ENCODE measurements at regions not wholly inside any gene's neighbourhood (a gene's known extent, or its start where the extent isn't known, plus 50 kb on each side); places are given as distances from the start of the nearest gene placed in this dataset.

DNA sequence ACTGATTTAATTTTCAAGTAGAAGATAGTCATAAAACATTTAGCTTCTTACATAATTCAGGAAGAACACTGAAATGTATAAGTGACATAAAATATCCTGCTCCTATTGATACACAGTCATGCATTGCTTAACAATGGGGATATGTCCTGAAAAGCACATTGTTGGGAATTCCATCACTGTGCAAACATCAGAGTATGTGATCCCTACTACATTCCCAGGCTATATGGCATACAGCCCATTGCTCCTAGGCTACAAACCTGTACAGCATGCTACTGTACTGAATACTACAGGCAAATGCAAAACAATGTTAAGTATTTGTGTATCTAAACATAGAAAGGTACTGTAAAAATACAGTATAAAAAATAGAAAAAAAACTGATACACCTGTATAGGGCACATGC, 723.9 kb upstream of the ARGLU1 start (continued):
- TF ChIP-seq, protein P1, sequence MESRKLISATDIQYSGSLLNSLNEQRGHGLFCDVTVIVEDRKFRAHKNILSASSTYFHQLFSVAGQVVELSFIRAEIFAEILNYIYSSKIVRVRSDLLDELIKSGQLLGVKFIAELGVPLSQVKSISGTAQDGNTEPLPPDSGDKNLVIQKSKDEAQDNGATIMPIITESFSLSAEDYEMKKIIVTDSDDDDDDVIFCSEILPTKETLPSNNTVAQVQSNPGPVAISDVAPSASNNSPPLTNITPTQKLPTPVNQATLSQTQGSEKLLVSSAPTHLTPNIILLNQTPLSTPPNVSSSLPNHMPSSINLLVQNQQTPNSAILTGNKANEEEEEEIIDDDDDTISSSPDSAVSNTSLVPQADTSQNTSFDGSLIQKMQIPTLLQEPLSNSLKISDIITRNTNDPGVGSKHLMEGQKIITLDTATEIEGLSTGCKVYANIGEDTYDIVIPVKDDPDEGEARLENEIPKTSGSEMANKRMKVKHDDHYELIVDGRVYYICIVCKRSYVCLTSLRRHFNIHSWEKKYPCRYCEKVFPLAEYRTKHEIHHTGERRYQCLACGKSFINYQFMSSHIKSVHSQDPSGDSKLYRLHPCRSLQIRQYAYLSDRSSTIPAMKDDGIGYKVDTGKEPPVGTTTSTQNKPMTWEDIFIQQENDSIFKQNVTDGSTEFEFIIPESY (IDR thresholded peaks at IDR 0.05; ENCODE audit: extremely low read depth, insufficient replicate concordance, low read length) = no peak
- no peak for TF ChIP-seq FOSL1 (IDR thresholded peaks at IDR 0.05; ENCODE audit: low read depth)
- TF ChIP-seq SIN3A (IDR thresholded peaks at IDR 0.05; ENCODE audit: low read depth) = no peak
- TF ChIP-seq SRF (IDR thresholded peaks at IDR 0.05; ENCODE audit: low read depth) = no peak

DNA sequence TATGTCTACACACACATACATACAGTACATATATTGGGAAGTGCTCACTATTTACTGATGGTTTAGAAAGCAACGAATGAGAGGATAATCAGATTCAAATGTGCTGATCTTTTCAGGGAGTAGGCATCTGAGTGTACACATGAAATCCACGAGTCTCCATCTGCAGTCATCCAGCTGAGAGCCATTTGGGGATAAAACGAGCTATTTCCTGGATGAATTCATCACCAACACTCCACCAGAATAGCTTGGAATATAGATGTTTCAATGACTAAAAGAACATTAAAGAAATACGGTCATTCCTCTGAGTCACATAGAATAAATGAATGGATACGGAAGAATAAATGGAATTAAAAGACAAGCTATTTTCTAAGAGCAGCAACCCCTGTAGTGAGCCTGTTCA, 721.6 kb upstream of the ARGLU1 start:
- RAD21 ChIA-PET (ENCODE audit: low non-redundant PET in 1 of 2, low total read pairs in 2 of 2, uncharacterized antibody in 2 of 2, unreplicated experiment in 2 of 2) = no interaction called here
- Histone ChIP-seq H3K4me2 (ENCODE audit: low read length) (no peak overlapping the region), H3K36me3 (ENCODE audit: control insufficient read depth in 1 of 2, insufficient read depth in 2 of 2, low read length in 2 of 2) (no peaks in the 10 kb centered on the region), H3K27ac (ENCODE audit: low read depth, low read length) (no peak overlapping the region), H3K9ac (ENCODE audit: low read length) (no peak overlapping the region), H3K9me2 (ENCODE audit: insufficient read depth) (no peaks in the 10 kb centered on the region), H3K79me2 (ENCODE audit: insufficient read depth, low read length) (no peaks in the 10 kb centered on the region), H3K27me3 (ENCODE audit: insufficient read depth, low read length) (no peaks in the 10 kb centered on the region), H4K20me1 (ENCODE audit: insufficient read depth) (no peaks in the 10 kb centered on the region), H3K9me3 (ENCODE audit: control insufficient read depth in 1 of 2, insufficient read depth in 1 of 2, low read depth in 1 of 2, low read length in 2 of 2) (peaks cover 3% of the 10 kb centered on the region in 2 experiments; a peak in 2 of 4 replicates), H3K4me1 (ENCODE audit: control insufficient read depth in 1 of 2, insufficient read depth in 2 of 2, low read length in 2 of 2) (no peaks in the 10 kb centered on the region), H3K4me3 (replicated peaks in 1 of 2; ENCODE audit: low read depth in 1 of 2, low read length in 2 of 2) (no peak overlapping the region), H2AFZ (ENCODE audit: low read depth, low read length, poor library complexity, severe bottlenecking) (no peak overlapping the region)
- BruUV-seq (replicated peaks) = no TSS peak
- ATAC-seq (no peak), DNase-seq (ENCODE audit: low read depth, low spot score) (no peak)
- intact Hi-C loops (cut with micrococcal nuclease) = no loop called here
- POLR2A ChIA-PET = no interaction called here
- CTCF ChIA-PET = no interaction called here
- TF ChIP-seq CEBPB (IDR thresholded peaks at IDR 0.05; ENCODE audit: low read depth) (no peak), EZH2 (IDR thresholded peaks at IDR 0.05) (no peak), ZNF274 (IDR thresholded peaks at IDR 0.05; ENCODE audit: low read depth, low read length) (no peak), FOSL1 (IDR thresholded peaks at IDR 0.05; ENCODE audit: low read depth) (no peak), YY1 (IDR thresholded peaks at IDR 0.05; ENCODE audit: extremely low read depth, insufficient replicate concordance, low read depth, low read length) (no peak), SP1 (IDR thresholded peaks at IDR 0.05; ENCODE audit: low read depth) (no peak), CBX3 (IDR thresholded peaks at IDR 0.05; ENCODE audit: low read depth) (no peak), POLR2A (IDR thresholded peaks at IDR 0.05; ENCODE audit: borderline replicate concordance, extremely low read depth, insufficient read depth, insufficient read length) (no peak), POLR2AphosphoS5 (IDR thresholded peaks at IDR 0.05; ENCODE audit: low read depth, low read length) (no peak)
- TF ChIP-seq, protein P1 (IDR thresholded peaks at IDR 0.05; ENCODE audit: extremely low read depth, insufficient replicate concordance, low read length) = no peak
- TF ChIP-seq, protein P2, sequence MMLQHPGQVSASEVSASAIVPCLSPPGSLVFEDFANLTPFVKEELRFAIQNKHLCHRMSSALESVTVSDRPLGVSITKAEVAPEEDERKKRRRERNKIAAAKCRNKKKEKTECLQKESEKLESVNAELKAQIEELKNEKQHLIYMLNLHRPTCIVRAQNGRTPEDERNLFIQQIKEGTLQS (IDR thresholded peaks at IDR 0.05) = no peak
- TF ChIP-seq, protein P3, sequence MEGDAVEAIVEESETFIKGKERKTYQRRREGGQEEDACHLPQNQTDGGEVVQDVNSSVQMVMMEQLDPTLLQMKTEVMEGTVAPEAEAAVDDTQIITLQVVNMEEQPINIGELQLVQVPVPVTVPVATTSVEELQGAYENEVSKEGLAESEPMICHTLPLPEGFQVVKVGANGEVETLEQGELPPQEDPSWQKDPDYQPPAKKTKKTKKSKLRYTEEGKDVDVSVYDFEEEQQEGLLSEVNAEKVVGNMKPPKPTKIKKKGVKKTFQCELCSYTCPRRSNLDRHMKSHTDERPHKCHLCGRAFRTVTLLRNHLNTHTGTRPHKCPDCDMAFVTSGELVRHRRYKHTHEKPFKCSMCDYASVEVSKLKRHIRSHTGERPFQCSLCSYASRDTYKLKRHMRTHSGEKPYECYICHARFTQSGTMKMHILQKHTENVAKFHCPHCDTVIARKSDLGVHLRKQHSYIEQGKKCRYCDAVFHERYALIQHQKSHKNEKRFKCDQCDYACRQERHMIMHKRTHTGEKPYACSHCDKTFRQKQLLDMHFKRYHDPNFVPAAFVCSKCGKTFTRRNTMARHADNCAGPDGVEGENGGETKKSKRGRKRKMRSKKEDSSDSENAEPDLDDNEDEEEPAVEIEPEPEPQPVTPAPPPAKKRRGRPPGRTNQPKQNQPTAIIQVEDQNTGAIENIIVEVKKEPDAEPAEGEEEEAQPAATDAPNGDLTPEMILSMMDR (IDR thresholded peaks at IDR 0.05 in 2 of 3, conservative IDR thresholded peaks at IDR 0.05 in 1 of 3; ENCODE audit: borderline replicate concordance in 1 of 3, insufficient read depth in 1 of 3, low read depth in 2 of 3, low read length in 2 of 3) = no peak
